ENCODE measurements at regions not wholly inside any gene's neighbourhood (a gene's known extent, or its start where the extent isn't known, plus 50 kb on each side); places are given as distances from the start of the nearest gene placed in this dataset.

- DNase-seq, result no peak
Observed at GRCh38 chr9:1713841-1714240, 301.3 kb upstream of the SMARCA2 start.

GRCh38 chr9:1717882-1718281 lies 297.3 kb upstream of the SMARCA2 start:
- DNase-seq, result no peak

- no peak for DNase-seq
Observed at GRCh38 chr9:1718836-1719235, 296.3 kb upstream of the SMARCA2 start.

- DNase-seq, result no peak
Observed at GRCh38 chr9:1721196-1721595, 294.0 kb upstream of the SMARCA2 start.

- no peak for DNase-seq
Observed at GRCh38 chr9:1722404-1722803, 292.7 kb upstream of the SMARCA2 start.

- no peak for DNase-seq
Observed at GRCh38 chr9:1723522-1724015, 291.6 kb upstream of the SMARCA2 start.

- DNase-seq, result peak; percentile 0
Observed at GRCh38 chr9:1726993-1727759, 288.0 kb upstream of the SMARCA2 start.

- DNase-seq, result no peak
Observed at GRCh38 chr9:1729631-1730030, 285.5 kb upstream of the SMARCA2 start.

- DNase-seq, result no peak
Observed at GRCh38 chr9:1732670-1733069, 282.5 kb upstream of the SMARCA2 start.

GRCh38 chr9:1738511-1739100 lies 276.5 kb upstream of the SMARCA2 start:
- no peak for DNase-seq

GRCh38 chr9:1743121-1743960 lies 271.8 kb upstream of the SMARCA2 start:
- no peak for DNase-seq

GRCh38 chr9:1745980-1746379 lies 269.2 kb upstream of the SMARCA2 start:
- no peak for DNase-seq

- DNase-seq, result no peak
Observed at GRCh38 chr9:1747417-1747967, 267.7 kb upstream of the SMARCA2 start.

GRCh38 chr9:1748407-1748806 lies 266.7 kb upstream of the SMARCA2 start:
- DNase-seq, result no peak

GRCh38 chr9:1757186-1757585 lies 258.0 kb upstream of the SMARCA2 start:
- no peak for DNase-seq

GRCh38 chr9:1759009-1759408 lies 256.1 kb upstream of the SMARCA2 start:
- no peak for DNase-seq

- no peak for DNase-seq
Observed at GRCh38 chr9:1759771-1760300, 255.3 kb upstream of the SMARCA2 start.

GRCh38 chr9:1761807-1762206 lies 253.3 kb upstream of the SMARCA2 start:
- no peak for DNase-seq

GRCh38 chr9:1766042-1766441 lies 249.1 kb upstream of the SMARCA2 start:
- no peak for DNase-seq

GRCh38 chr9:1768561-1768960 lies 246.6 kb upstream of the SMARCA2 start:
- DNase-seq, result no peak

- DNase-seq, result no peak
Observed at GRCh38 chr9:1771094-1771789, 243.9 kb upstream of the SMARCA2 start.

- DNase-seq, result no peak
Observed at GRCh38 chr9:1775230-1775629, 239.9 kb upstream of the SMARCA2 start.

Data from SHP77 treated with DMSO at 0.1 percent for 48 hours (cell line).